CD4-positive, alpha-beta T cell treated with Interferon alpha-2 for 1 hour (primary cell): ENCODE measurements at regions not wholly inside any gene's neighbourhood (a gene's known extent, or its start where the extent isn't known, plus 50 kb on each side); places are given as distances from the start of the nearest gene placed in this dataset.

Experiments used
- DNase-seq, 2 donors: peaks; one replicate each; pipeline ENCODE4 v3.0.0-alpha.2; 2020 to 2022

GRCh38 chr1:114314098-114314497 lies 160.4 kb upstream of the SYT6 start:
- DNase-seq, result no peak

- DNase-seq, result no peak
Observed at GRCh38 chr1:114310695-114311271, 157.1 kb upstream of the SYT6 start.

GRCh38 chr1:114302821-114303220 lies 149.2 kb upstream of the SYT6 start:
- DNase-seq, result no peak

GRCh38 chr1:114299331-114299975 lies 145.8 kb upstream of the SYT6 start:
- no peak for DNase-seq

GRCh38 chr1:114298008-114298407 lies 144.3 kb upstream of the SYT6 start:
- DNase-seq, result no peak

GRCh38 chr1:114296413-114296812 lies 142.7 kb upstream of the SYT6 start:
- DNase-seq, result no peak

GRCh38 chr1:114295321-114295720 lies 141.7 kb upstream of the SYT6 start:
- DNase-seq, result no peak

GRCh38 chr1:114292835-114293234 lies 139.2 kb upstream of the SYT6 start:
- DNase-seq, result no peak

- no peak for DNase-seq
Observed at GRCh38 chr1:114292194-114292593, 138.5 kb upstream of the SYT6 start.

- no peak for DNase-seq
Observed at GRCh38 chr1:114290776-114291175, 137.1 kb upstream of the SYT6 start.

- no peak for DNase-seq
Observed at GRCh38 chr1:114290341-114290740, 136.7 kb upstream of the SYT6 start.

- DNase-seq, result no peak
Observed at GRCh38 chr1:114289824-114290223, 136.2 kb upstream of the SYT6 start.

- DNase-seq, result no peak
Observed at GRCh38 chr1:114289306-114289705, 135.6 kb upstream of the SYT6 start.

- no peak for DNase-seq
Observed at GRCh38 chr1:114286960-114287359, 133.3 kb upstream of the SYT6 start.

GRCh38 chr1:114286179-114286578 lies 132.5 kb upstream of the SYT6 start:
- no peak for DNase-seq

- DNase-seq, result peak; percentile 83 to 84
Observed at GRCh38 chr1:114282751-114283403, 129.2 kb upstream of the SYT6 start.

GRCh38 chr1:114278911-114279310 lies 125.2 kb upstream of the SYT6 start:
- no peak for DNase-seq

GRCh38 chr1:114278430-114278829 lies 124.8 kb upstream of the SYT6 start:
- no peak for DNase-seq

GRCh38 chr1:114274621-114275317 lies 121.1 kb upstream of the SYT6 start:
- DNase-seq, result no peak

- DNase-seq, result no peak
Observed at GRCh38 chr1:114272593-114272992, 118.9 kb upstream of the SYT6 start.

GRCh38 chr1:114270718-114271117 lies 117.0 kb upstream of the SYT6 start:
- no peak for DNase-seq

GRCh38 chr1:114270282-114270681 lies 116.6 kb upstream of the SYT6 start:
- DNase-seq, result no peak

GRCh38 chr1:114269539-114269938 lies 115.9 kb upstream of the SYT6 start:
- no peak for DNase-seq

- DNase-seq, result no peak
Observed at GRCh38 chr1:114263343-114263742, 109.7 kb upstream of the SYT6 start.
